ENCODE measurements at regions not wholly inside any gene's neighbourhood (a gene's known extent, or its start where the extent isn't known, plus 50 kb on each side); places are given as distances from the start of the nearest gene placed in this dataset.
"Not testable (repeated sequence)": the region's sequence is repeated elsewhere in the genome, so short reads cannot be mapped to it uniquely, and the experiment has no call there.

DNA sequence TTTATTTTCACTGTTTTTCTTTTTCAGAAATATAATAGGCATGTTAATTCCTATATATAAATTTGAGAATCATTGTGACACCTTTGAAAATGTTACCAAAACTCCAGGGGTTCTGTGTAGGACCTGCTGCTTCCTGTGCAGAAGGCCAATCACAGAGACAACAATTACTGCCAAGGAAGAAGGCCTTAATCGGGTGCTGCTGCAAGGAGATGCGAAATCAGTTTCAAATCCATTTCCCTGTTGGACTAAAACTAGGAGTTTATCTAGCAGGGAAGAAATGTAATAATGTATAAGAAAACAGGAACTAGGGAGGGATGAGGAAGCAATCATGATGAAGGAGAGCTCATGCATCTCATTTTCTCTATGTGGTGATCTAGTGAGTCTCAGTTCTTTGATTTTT is 209.7 kb upstream of the NUDT12 start:
- Histone ChIP-seq H3K4me3 (ENCODE audit: low read length) (no peak overlapping the region), H3K9ac (ENCODE audit: low read depth, low read length) (no peak overlapping the region), H3K27me3 (ENCODE audit: insufficient read depth, low read length) (no peaks in the 10 kb centered on the region), H3K9me3 (ENCODE audit: insufficient read depth, low read depth, low read length) (peaks cover 10% of the 10 kb centered on the region; the same call in 1 of the 2 replicates), H3K36me3 (ENCODE audit: insufficient read depth, low read depth, low read length) (no peaks in the 10 kb centered on the region), H3K27ac (ENCODE audit: low read length) (no peak overlapping the region), H3K4me1 (ENCODE audit: insufficient read depth, low read length) (no peaks in the 10 kb centered on the region)

DNA sequence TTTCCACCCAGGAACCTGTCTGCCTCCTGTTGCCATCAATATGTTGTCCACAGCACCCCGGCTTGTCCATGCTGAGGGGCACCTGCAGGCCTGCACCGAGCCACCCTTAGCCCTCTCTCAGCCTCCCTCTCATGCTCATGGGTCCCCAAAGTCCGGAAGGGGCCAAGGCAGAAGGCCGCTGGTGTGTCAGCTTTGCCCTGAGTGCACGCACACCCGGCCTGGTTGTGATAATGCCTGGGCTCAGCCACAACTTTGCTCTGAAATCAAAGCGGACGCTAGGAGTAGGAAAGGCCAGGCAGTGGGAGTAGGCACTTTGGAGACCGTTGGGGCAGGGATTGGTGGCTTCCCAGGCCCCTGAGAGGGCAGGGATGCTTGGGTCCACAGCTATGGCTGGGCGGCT is 201.8 kb upstream of the NUDT12 start:
- H3K27me3 ChIP-seq (ENCODE audit: insufficient read depth, low read length), result no peaks in the 10 kb centered on the region
- no peaks in the 10 kb centered on the region for H3K9me3 ChIP-seq (ENCODE audit: insufficient read depth, low read depth, low read length)
- no peaks in the 10 kb centered on the region for H3K4me1 ChIP-seq (ENCODE audit: insufficient read depth, low read length)
- no peak overlapping the region for H3K27ac ChIP-seq (ENCODE audit: low read length)
- no peaks in the 10 kb centered on the region for H3K36me3 ChIP-seq (ENCODE audit: insufficient read depth, low read depth, low read length)
- H3K9ac ChIP-seq (ENCODE audit: low read depth, low read length), result no peak overlapping the region
- no peak overlapping the region for H3K4me3 ChIP-seq (ENCODE audit: low read length)

DNA sequence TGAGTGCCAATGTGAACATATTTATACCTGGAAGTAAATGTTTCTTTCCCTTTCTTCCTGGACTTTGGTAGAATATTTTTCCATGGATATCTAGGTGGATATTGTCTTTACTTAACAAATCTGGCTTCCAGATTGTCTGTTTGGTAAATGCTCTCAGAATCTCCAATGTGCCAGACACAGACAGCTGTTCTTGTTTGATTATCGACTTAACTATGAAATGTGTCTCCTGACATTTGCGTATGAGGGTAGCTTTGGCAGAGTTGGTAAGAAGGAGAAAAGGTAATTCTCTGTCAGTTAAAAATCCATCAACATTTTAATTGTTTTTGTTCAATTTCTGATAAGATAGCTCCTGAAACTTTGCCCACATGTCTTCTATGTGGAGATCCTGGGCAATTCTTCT is 196.4 kb upstream of the NUDT12 start:
- no peak overlapping the region for H3K9ac ChIP-seq (ENCODE audit: low read depth, low read length)

DNA sequence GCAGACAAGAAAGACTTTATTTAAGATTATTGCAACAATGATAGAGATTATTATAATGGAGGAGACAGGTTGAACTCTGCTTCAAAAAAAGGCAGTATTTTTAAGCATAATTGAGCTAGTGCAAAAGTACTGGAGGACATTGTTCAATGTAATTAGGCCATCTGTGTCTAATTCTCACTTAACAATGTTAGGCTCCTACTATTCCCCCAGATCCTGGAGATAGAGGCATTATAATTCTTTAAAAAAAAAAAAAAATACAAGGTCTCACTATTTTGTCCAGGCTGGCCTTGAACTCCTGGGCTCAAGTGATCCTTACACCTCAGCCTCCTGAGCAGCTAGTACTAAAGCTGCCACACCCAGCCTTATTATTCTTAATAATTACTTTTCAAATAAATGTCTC is 193.4 kb upstream of the NUDT12 start:
- Histone ChIP-seq H3K27me3 (ENCODE audit: insufficient read depth, low read length) (no peaks in the 10 kb centered on the region), H3K4me3 (ENCODE audit: low read length) (no peak overlapping the region), H3K36me3 (ENCODE audit: insufficient read depth, low read depth, low read length) (no peaks in the 10 kb centered on the region), H3K9me3 (ENCODE audit: insufficient read depth, low read depth, low read length) (no peaks in the 10 kb centered on the region), H3K4me1 (ENCODE audit: insufficient read depth, low read length) (no peaks in the 10 kb centered on the region), H3K9ac (ENCODE audit: low read depth, low read length) (no peak overlapping the region), H3K27ac (ENCODE audit: low read length) (no peak overlapping the region)

More for the DNA sequence above, 196.4 kb upstream of the NUDT12 start:
- H3K4me1 ChIP-seq (ENCODE audit: insufficient read depth, low read length), result no peaks in the 10 kb centered on the region
- no peaks in the 10 kb centered on the region for H3K9me3 ChIP-seq (ENCODE audit: insufficient read depth, low read depth, low read length)
- no peak overlapping the region for H3K27ac ChIP-seq (ENCODE audit: low read length)
- H3K4me3 ChIP-seq (ENCODE audit: low read length), result no peak overlapping the region
- no peaks in the 10 kb centered on the region for H3K36me3 ChIP-seq (ENCODE audit: insufficient read depth, low read depth, low read length)
- H3K27me3 ChIP-seq (ENCODE audit: insufficient read depth, low read length), result no peaks in the 10 kb centered on the region

DNA sequence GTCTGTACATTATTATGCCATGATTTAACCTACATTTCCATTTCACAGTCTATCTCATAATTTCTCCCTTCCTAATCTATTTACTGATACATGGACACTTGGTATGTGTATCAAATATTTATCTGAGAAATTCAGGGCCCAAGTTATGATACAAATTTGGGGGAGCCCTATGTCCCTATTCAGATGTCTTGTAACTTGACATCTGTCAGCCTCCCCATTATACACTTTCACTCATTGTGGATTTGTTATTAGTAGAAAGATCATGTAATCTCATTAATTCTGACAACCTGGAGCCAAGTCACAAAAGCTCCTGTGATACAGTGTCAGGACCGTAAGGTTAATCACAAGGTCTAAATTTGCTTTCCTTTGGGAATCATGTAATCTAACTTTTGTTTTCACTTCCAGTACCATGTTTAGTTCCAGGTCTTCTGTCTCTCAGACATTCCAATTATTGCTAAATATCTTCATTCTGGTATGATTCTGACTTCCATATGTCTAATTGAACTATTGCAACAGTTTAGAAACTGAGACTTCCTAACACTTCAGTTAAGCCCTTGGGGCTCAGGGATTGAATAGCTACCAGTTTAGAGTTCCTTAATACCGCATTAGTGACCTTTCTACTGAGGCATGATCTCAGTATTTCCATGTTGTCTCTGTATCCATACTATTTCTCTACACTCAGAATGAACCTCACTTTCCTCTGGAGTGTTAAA is 182.9 kb upstream of the NUDT12 start:
- no peaks in the 10 kb centered on the region for H3K9me3 ChIP-seq (ENCODE audit: insufficient read depth, low read depth, low read length)
- no peak overlapping the region for H3K27ac ChIP-seq (ENCODE audit: low read length)
- no peaks in the 10 kb centered on the region for H3K4me1 ChIP-seq (ENCODE audit: insufficient read depth, low read length)
- H3K27me3 ChIP-seq (ENCODE audit: insufficient read depth, low read length), result no peaks in the 10 kb centered on the region
- H3K36me3 ChIP-seq (ENCODE audit: insufficient read depth, low read depth, low read length), result no peaks in the 10 kb centered on the region
- H3K9ac ChIP-seq (ENCODE audit: low read depth, low read length), result no peak overlapping the region
- H3K4me3 ChIP-seq (ENCODE audit: low read length), result no peak overlapping the region

DNA sequence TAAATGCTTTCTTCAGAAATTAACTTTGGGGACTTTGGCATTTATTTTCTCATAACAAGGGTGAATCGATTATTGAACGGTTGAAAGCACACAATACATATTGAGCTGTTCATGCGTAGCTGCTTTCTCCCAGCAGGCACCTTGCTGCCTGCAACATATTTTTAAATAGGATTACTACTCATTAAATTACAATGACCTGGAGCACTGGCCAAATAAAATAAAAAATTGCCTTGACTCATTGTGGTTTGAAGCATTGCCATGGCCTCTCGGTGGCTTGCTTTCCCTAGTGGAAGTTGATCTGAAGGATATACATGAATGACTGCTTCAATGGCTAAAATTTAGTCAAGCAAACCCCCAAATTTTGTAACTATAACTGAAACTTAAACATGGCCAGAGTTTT is 181.6 kb upstream of the NUDT12 start:
- no peaks in the 10 kb centered on the region for H3K9me3 ChIP-seq (ENCODE audit: insufficient read depth, low read depth, low read length)
- H3K4me3 ChIP-seq (ENCODE audit: low read length), result no peak overlapping the region
- no peaks in the 10 kb centered on the region for H3K4me1 ChIP-seq (ENCODE audit: insufficient read depth, low read length)
- H3K27ac ChIP-seq (ENCODE audit: low read length), result no peak overlapping the region
- no peaks in the 10 kb centered on the region for H3K27me3 ChIP-seq (ENCODE audit: insufficient read depth, low read length)
- H3K9ac ChIP-seq (ENCODE audit: low read depth, low read length), result no peak overlapping the region
- H3K36me3 ChIP-seq (ENCODE audit: insufficient read depth, low read depth, low read length), result no peaks in the 10 kb centered on the region

DNA sequence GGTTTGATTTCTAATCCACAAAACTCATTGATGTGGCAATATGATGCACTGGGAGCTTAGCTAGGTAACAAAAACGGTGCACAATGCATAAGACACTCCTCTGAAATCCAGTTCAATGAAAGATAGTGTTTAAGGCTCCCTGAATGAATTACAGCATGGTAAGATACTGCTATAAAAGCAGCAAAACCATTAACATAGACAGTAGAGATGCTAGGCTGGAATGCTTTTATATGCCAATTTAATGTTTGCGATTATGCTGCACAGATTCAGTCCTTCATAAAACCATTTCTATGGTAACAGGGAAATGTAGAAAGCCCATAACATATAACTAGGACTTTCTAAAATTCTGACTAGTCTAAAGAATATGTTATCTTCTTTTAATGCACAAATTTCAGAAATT is 180.8 kb upstream of the NUDT12 start:
- H3K4me1 ChIP-seq (ENCODE audit: insufficient read depth, low read length), result no peaks in the 10 kb centered on the region
- no peaks in the 10 kb centered on the region for H3K9me3 ChIP-seq (ENCODE audit: insufficient read depth, low read depth, low read length)
- H3K4me3 ChIP-seq (ENCODE audit: low read length), result no peak overlapping the region
- H3K9ac ChIP-seq (ENCODE audit: low read depth, low read length), result no peak overlapping the region
- H3K27me3 ChIP-seq (ENCODE audit: insufficient read depth, low read length), result no peaks in the 10 kb centered on the region
- no peak overlapping the region for H3K27ac ChIP-seq (ENCODE audit: low read length)
- no peaks in the 10 kb centered on the region for H3K36me3 ChIP-seq (ENCODE audit: insufficient read depth, low read depth, low read length)

DNA sequence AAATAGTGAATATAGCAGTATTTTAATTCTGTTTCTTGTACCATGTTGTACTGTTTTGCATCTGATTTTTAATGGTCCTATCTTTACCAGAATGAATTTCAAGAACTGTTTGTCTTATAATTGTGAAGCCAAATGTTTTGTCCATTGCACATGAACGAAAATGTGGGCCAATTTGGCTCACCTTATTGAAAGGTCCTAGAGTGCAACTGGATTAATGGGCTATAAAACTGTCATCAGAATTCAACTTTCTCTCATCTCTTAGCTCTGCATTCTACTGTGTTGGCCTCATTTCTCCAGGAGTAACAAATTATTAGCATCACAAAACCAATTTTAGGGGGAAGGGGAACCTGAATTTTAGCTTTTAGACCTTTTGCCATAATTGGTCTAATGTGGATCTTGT is 179.4 kb upstream of the NUDT12 start:
- no peaks in the 10 kb centered on the region for H3K27me3 ChIP-seq (ENCODE audit: insufficient read depth, low read length)
- H3K27ac ChIP-seq (ENCODE audit: low read length), result no peak overlapping the region
- no peak overlapping the region for H3K4me3 ChIP-seq (ENCODE audit: low read length)

DNA sequence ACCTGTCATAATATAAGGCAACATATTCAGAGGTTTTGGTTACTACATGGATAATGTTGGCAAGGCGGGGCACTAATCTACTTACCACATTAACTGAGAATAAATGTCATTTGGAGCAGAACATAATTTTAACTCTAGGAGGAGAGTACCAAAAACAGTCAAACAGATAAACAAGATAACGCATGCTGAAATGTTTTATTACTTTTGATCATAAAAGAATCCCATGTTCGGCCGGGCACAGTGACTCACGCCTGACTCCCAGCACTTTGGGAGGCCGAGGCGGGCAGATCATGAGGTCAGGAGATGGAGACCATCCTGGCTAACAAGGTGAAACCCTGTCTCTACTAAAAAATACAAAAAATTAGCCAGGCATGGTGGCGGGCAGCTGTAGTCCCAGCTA is 173.8 kb upstream of the NUDT12 start:
- H3K36me3 ChIP-seq (ENCODE audit: insufficient read depth, low read depth, low read length); H3K27ac ChIP-seq (ENCODE audit: low read length); H3K9ac ChIP-seq (ENCODE audit: low read depth, low read length); H3K4me1 ChIP-seq (ENCODE audit: insufficient read depth, low read length); H3K9me3 ChIP-seq (ENCODE audit: insufficient read depth, low read depth, low read length); H3K27me3 ChIP-seq (ENCODE audit: insufficient read depth, low read length); H3K4me3 ChIP-seq (ENCODE audit: low read length): not testable (repeated sequence)

More for the DNA sequence above, 179.4 kb upstream of the NUDT12 start:
- no peak overlapping the region for H3K9ac ChIP-seq (ENCODE audit: low read depth, low read length)
- no peaks in the 10 kb centered on the region for H3K36me3 ChIP-seq (ENCODE audit: insufficient read depth, low read depth, low read length)
- H3K4me1 ChIP-seq (ENCODE audit: insufficient read depth, low read length), result no peaks in the 10 kb centered on the region
- H3K9me3 ChIP-seq (ENCODE audit: insufficient read depth, low read depth, low read length), result peaks cover 2% of the 10 kb centered on the region; the same call in 1 of the 2 replicates

DNA sequence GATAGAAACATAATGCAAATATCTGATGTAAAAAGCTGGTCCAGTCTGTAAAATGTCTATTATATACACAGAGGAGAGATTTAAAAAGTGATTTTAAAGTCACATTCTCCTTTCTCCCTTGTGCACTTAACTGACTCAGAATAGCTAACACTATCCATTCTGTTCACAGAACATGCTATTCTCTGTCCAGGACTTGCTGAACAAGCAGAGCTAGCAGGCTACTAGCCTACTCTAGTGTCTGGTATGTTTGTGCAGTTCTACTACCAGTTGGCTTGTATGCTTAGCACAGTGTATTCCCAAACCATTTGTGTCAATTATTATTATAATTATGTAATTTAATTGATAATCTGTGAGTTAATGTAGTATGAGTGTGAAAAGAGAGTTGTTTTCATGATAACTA is 161.7 kb upstream of the NUDT12 start:
- H3K27me3 ChIP-seq (ENCODE audit: insufficient read depth, low read length), result no peaks in the 10 kb centered on the region
- no peak overlapping the region for H3K9ac ChIP-seq (ENCODE audit: low read depth, low read length)
- H3K4me1 ChIP-seq (ENCODE audit: insufficient read depth, low read length), result no peaks in the 10 kb centered on the region
- H3K4me3 ChIP-seq (ENCODE audit: low read length), result no peak overlapping the region
- H3K27ac ChIP-seq (ENCODE audit: low read length), result no peak overlapping the region
- no peaks in the 10 kb centered on the region for H3K36me3 ChIP-seq (ENCODE audit: insufficient read depth, low read depth, low read length)
- peaks cover 25% of the 10 kb centered on the region for H3K9me3 ChIP-seq (ENCODE audit: insufficient read depth, low read depth, low read length)

DNA sequence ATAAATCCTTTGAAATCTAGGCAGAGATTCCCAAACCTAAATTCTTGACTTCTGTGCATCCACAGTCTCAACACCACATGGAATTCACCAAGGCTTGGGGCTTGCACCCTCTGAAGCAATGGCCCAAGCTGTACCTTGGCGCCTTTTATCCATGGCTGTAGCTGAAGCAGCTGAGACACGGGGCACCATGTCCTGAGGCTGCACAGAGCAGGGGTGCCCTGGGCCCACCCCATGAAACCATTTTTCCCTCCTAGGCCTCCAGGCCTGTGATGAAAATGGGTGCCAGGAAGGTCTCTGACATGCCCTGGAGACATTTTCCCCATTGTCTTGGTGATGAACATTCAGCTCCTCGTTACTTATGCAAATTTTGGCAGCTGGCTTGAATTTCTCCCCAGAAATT is 158.6 kb upstream of the NUDT12 start:
- Histone ChIP-seq H3K4me3 (ENCODE audit: low read length) (no peak overlapping the region), H3K9me3 (ENCODE audit: insufficient read depth, low read depth, low read length) (peaks cover 25% of the 10 kb centered on the region), H3K4me1 (ENCODE audit: insufficient read depth, low read length) (no peaks in the 10 kb centered on the region), H3K27ac (ENCODE audit: low read length) (no peak overlapping the region), H3K9ac (ENCODE audit: low read depth, low read length) (no peak overlapping the region), H3K36me3 (ENCODE audit: insufficient read depth, low read depth, low read length) (no peaks in the 10 kb centered on the region), H3K27me3 (ENCODE audit: insufficient read depth, low read length) (no peaks in the 10 kb centered on the region)

DNA sequence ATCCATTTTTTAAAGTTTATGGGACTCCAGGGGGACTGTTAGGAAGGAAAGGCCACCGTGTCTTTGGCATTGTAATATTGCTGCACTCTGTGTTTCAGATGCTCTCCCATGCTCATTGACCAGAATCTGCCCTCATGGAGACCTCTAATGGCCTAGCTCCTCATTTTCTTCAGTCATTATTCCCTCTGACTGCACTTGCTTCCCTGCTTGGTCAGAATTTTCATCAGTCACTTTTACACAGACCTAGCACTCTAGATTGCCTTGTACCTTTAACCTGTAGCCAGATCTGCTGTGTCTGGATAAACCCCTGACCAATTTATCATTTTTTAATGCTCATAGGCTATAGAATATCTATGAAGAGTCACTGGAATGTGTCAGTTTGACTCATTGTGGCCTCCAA is 155.5 kb upstream of the NUDT12 start:
- no peaks in the 10 kb centered on the region for H3K4me1 ChIP-seq (ENCODE audit: insufficient read depth, low read length)
- no peaks in the 10 kb centered on the region for H3K36me3 ChIP-seq (ENCODE audit: insufficient read depth, low read depth, low read length)
- H3K27me3 ChIP-seq (ENCODE audit: insufficient read depth, low read length), result no peaks in the 10 kb centered on the region
- peaks cover 25% of the 10 kb centered on the region for H3K9me3 ChIP-seq (ENCODE audit: insufficient read depth, low read depth, low read length)
- H3K27ac ChIP-seq (ENCODE audit: low read length), result no peak overlapping the region
- H3K9ac ChIP-seq (ENCODE audit: low read depth, low read length), result no peak overlapping the region
- no peak overlapping the region for H3K4me3 ChIP-seq (ENCODE audit: low read length)

Measured in iPS-20b (cell line).